ENCODE measurements at regions not wholly inside any gene's neighbourhood (a gene's known extent, or its start where the extent isn't known, plus 50 kb on each side); places are given as distances from the start of the nearest gene placed in this dataset.

GRCh38 chr11:44371706-44372105 lies 61.8 kb upstream of the ALX4 start (continued):
- TF ChIP-seq ELF1 (IDR thresholded peaks at IDR 0.05; ENCODE audit: borderline replicate concordance, low read depth) (no peak), EGR1 (IDR thresholded peaks at IDR 0.05; ENCODE audit: low read depth) (no peak)

GRCh38 chr11:44372989-44373388 lies 63.0 kb upstream of the ALX4 start:
- Histone ChIP-seq H3K27me3 (ENCODE audit: insufficient read depth, low read length) (no peaks in the 10 kb centered on the region), H3K36me3 (ENCODE audit: control insufficient read depth in 1 of 2, insufficient read depth in 2 of 2, low read length in 2 of 2) (no peaks in the 10 kb centered on the region), H3K4me2 (ENCODE audit: low read length) (no peak overlapping the region), H3K9ac (ENCODE audit: low read length) (no peak overlapping the region), H3K79me2 (ENCODE audit: insufficient read depth, low read length) (no peaks in the 10 kb centered on the region), H3K9me3 (ENCODE audit: control insufficient read depth in 1 of 2, insufficient read depth in 1 of 2, low read depth in 1 of 2, low read length in 2 of 2) (no peaks in the 10 kb centered on the region), H3K4me3 (replicated peaks in 1 of 2; ENCODE audit: low read depth in 1 of 2, low read length in 2 of 2) (no peak overlapping the region), H3K4me1 (ENCODE audit: control insufficient read depth in 1 of 2, insufficient read depth in 2 of 2, low read length in 2 of 2) (no peaks in the 10 kb centered on the region), H4K20me1 (ENCODE audit: insufficient read depth) (no peaks in the 10 kb centered on the region), H3K27ac (ENCODE audit: low read depth, low read length) (no peak overlapping the region), H2AFZ (ENCODE audit: low read depth, low read length, poor library complexity, severe bottlenecking) (no peak overlapping the region), H3K9me2 (ENCODE audit: insufficient read depth) (no peaks in the 10 kb centered on the region)
- POLR2A ChIA-PET, result no interaction called here
- ATAC-seq (peak; percentile 86), DNase-seq (ENCODE audit: low read depth, low spot score) (no peak)
- TF ChIP-seq SP1 (IDR thresholded peaks at IDR 0.05; ENCODE audit: low read depth) (0 out of 2 replicates have a peak, but pooled peaks have one; percentile 7), POLR2A (IDR thresholded peaks at IDR 0.05; ENCODE audit: borderline replicate concordance, extremely low read depth, insufficient read depth, insufficient read length) (no peak)
- no TSS peak for BruUV-seq (replicated peaks)
- RAD21 ChIA-PET (ENCODE audit: low non-redundant PET in 1 of 2, low total read pairs in 2 of 2, uncharacterized antibody in 2 of 2, unreplicated experiment in 2 of 2), result no interaction called here
- intact Hi-C loops (cut with micrococcal nuclease), result no loop called here
- CTCF ChIA-PET, result no interaction called here

GRCh38 chr11:44374001-44374400 lies 64.1 kb upstream of the ALX4 start:
- Histone ChIP-seq H3K27ac (ENCODE audit: low read depth, low read length) (no peak overlapping the region), H2AFZ (ENCODE audit: low read depth, low read length, poor library complexity, severe bottlenecking) (no peak overlapping the region), H4K20me1 (ENCODE audit: insufficient read depth) (no peaks in the 10 kb centered on the region), H3K9me2 (ENCODE audit: insufficient read depth) (no peaks in the 10 kb centered on the region), H3K4me1 (ENCODE audit: control insufficient read depth in 1 of 2, insufficient read depth in 2 of 2, low read length in 2 of 2) (no peaks in the 10 kb centered on the region), H3K36me3 (ENCODE audit: control insufficient read depth in 1 of 2, insufficient read depth in 2 of 2, low read length in 2 of 2) (no peaks in the 10 kb centered on the region), H3K9ac (ENCODE audit: low read length) (no peak overlapping the region), H3K79me2 (ENCODE audit: insufficient read depth, low read length) (no peaks in the 10 kb centered on the region), H3K9me3 (ENCODE audit: control insufficient read depth in 1 of 2, insufficient read depth in 1 of 2, low read depth in 1 of 2, low read length in 2 of 2) (no peaks in the 10 kb centered on the region), H3K27me3 (ENCODE audit: insufficient read depth, low read length) (no peaks in the 10 kb centered on the region), H3K4me3 (replicated peaks in 1 of 2; ENCODE audit: low read depth in 1 of 2, low read length in 2 of 2) (no peak overlapping the region), H3K4me2 (ENCODE audit: low read length) (no peak overlapping the region)
- BruUV-seq (replicated peaks), result no TSS peak
- TF ChIP-seq ZFX (IDR thresholded peaks at IDR 0.05) (no peak), POLR2A (IDR thresholded peaks at IDR 0.05; ENCODE audit: borderline replicate concordance, extremely low read depth, insufficient read depth, insufficient read length) (no peak), CTCF (IDR thresholded peaks at IDR 0.05 in 2 of 3, conservative IDR thresholded peaks at IDR 0.05 in 1 of 3; ENCODE audit: borderline replicate concordance in 1 of 3, insufficient read depth in 1 of 3, low read depth in 2 of 3, low read length in 2 of 3) (no peak), EZH2phosphoT487 (IDR thresholded peaks at IDR 0.05; ENCODE audit: borderline replicate concordance) (no peak), SIN3A (IDR thresholded peaks at IDR 0.05; ENCODE audit: low read depth) (no peak), EGR1 (IDR thresholded peaks at IDR 0.05; ENCODE audit: low read depth) (no peak), SRF (IDR thresholded peaks at IDR 0.05; ENCODE audit: low read depth) (no peak), YY1 (IDR thresholded peaks at IDR 0.05; ENCODE audit: extremely low read depth, insufficient replicate concordance, low read depth, low read length) (no peak), RAD21 (IDR thresholded peaks at IDR 0.05; ENCODE audit: low read depth) (no peak), POLR2AphosphoS5 (IDR thresholded peaks at IDR 0.05; ENCODE audit: low read depth, low read length) (no peak), ZBTB33 (IDR thresholded peaks at IDR 0.05; ENCODE audit: extremely low read depth, insufficient replicate concordance, low read length) (no peak), ATF3 (IDR thresholded peaks at IDR 0.05) (no peak), MAX (IDR thresholded peaks at IDR 0.05) (no peak), CBX3 (IDR thresholded peaks at IDR 0.05; ENCODE audit: low read depth) (no peak)
- POLR2A ChIA-PET, result no interaction called here
- intact Hi-C loops (cut with micrococcal nuclease), result no loop called here
- DNase-seq (ENCODE audit: low read depth, low spot score) (no peak), ATAC-seq (no peak)
- CTCF ChIA-PET, result no interaction called here
- RAD21 ChIA-PET (ENCODE audit: low non-redundant PET in 1 of 2, low total read pairs in 2 of 2, uncharacterized antibody in 2 of 2, unreplicated experiment in 2 of 2), result no interaction called here

Data from HCT116 (cell line).